GM12873 (cell line): ENCODE measurements at regions not wholly inside any gene's neighbourhood (a gene's known extent, or its start where the extent isn't known, plus 50 kb on each side); places are given as distances from the start of the nearest gene placed in this dataset.

ENCODE experiments used
- CTCF ChIP-seq: IDR thresholded peaks from 2 replicates; pipeline ENCODE4 v1.5.1; 2012; ENCODE audit warnings: low read depth, mild to moderate bottlenecking, moderate library complexity, low read length, control low read depth; ENCODE audit not compliant: insufficient read depth; ENCODE audit errors: missing control alignments

GRCh38 chr1:90175490-90176167 lies 180.7 kb downstream of the ZNF326 start:
- no peak for TF ChIP-seq CTCF

GRCh38 chr1:90174246-90174645 lies 179.3 kb downstream of the ZNF326 start:
- TF ChIP-seq CTCF = no peak

DNA sequence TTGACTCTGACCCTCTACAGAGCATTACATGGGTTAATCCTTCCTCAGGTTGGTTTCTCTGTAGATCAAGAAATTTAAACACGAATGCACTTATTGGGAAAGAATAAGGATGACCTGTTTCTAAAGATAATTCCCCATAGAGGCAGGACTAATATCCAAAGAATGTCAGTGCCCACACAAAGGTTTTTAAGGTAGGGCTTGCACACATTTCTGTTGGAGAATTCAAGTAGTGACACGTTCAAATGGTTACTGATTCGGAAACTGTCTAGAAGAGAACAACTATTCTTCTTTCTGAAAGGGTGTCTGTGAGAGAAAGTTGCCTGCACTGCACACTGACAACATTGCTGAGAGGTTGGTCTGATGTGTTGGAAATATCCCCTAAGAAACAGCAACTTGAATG lies 167.3 kb downstream of the ZNF326 start:
- no peak for TF ChIP-seq CTCF

- TF ChIP-seq CTCF = no peak
Measured at GRCh38 chr1:90161625-90162024, 166.7 kb downstream of the ZNF326 start.

DNA sequence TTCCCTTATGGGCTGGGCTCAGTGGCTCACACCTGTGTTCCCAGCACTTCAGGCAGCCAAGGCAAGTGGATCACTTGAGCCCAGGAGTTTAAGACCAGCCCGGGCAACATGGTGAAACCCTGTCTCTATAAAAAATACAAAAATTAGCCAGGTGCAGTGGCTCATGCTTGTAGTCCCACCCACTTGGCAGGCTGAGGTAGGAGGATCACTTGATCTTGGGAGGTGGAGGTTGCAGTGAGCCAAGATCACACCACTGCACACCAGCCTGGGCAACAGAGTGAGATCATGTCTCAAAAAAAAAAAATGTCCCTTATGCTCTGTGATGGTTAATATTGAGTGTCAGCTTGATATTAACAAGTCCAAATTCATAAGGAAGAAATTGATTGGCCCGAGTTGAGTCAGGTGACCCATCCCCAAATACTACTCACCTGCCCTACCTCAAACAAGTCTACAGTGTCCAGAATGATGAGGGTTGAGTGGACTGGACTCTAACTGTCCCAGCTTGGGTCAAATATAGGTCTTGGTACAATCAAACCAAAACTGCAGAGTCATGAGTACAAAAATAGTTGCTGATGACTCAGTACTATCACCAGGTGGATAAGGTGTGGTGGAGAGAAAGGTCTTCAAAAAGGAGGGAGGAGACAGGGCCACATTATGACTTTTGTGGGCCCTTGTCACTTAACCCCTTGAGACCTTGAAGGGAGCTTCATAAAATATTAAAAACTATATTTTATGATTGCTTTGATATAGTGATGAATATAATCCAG lies 161.0 kb downstream of the ZNF326 start:
- no peak for TF ChIP-seq CTCF

DNA sequence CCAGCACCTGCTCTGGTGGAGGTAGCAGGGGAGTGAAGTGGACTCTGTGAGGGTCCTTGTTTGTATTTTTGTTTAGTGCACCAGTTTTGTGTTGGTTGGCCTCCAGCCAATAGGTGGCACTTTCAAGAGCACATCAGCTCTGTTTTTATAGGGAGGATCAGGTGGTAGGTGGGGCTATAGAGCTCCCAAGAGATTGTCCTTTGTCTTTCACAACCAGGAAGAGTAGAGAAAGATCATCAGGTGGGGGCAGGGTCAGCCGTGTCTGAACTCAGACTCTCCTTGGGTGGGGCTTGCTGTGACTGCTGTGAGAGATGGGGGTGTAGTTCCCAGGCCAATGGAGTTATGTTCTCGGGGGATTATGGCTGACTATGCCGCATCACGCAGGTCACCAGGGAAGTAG lies 159.8 kb downstream of the ZNF326 start:
- no peak for TF ChIP-seq CTCF

GRCh38 chr1:90149101-90149500 lies 154.2 kb downstream of the ZNF326 start:
- TF ChIP-seq CTCF = no peak
